ENCODE measurements at regions not wholly inside any gene's neighbourhood (a gene's known extent, or its start where the extent isn't known, plus 50 kb on each side); places are given as distances from the start of the nearest gene placed in this dataset.

GRCh38 chr5:39941416-39941815, 516.6 kb upstream of the DAB2 start:
- TF ChIP-seq CTCF (IDR thresholded peaks at IDR 0.05) = no peak
- TF ChIP-seq POLR2A (IDR thresholded peaks at IDR 0.05) = no peak

All from uterus (tissue), 2 donors.